HG02970 (cell line): ENCODE measurements at regions not wholly inside any gene's neighbourhood (a gene's known extent, or its start where the extent isn't known, plus 50 kb on each side); places are given as distances from the start of the nearest gene placed in this dataset.
"Not testable (repeated sequence)": the region's sequence is repeated elsewhere in the genome, so short reads cannot be mapped to it uniquely, and the experiment has no call there.

Experiments used
- ATAC-seq: cut with Tn5 transposase; IDR thresholded peaks from one replicate; pipeline ENCODE4 v1.9.1; 2021; ENCODE audit warnings: mild to moderate bottlenecking, moderate library complexity, moderate number of reproducible peaks; ENCODE audit not compliant: unreplicated experiment, low FRiP score

DNA sequence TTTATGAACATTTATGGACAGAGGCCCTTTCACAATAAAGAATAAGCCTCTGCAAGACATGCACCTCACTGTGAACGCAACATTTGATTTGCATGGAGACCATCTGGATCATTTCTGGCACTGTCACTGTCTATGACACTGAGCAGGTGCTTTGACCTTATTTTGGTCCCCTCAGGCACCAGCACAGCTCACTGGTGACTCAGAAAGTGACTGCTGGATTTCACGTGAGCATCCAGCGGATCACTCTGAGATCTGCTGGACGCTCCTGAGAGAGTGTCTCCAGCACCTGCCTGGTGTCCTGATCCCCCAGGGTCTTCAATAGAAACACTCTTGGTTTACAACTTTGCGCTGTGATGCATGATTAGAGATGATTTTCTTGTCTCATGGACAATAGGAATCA lies 375.7 kb downstream of the TENT5A start:
- ATAC-seq = no peak

GRCh38 chr6:81373414-81373813 lies 379.1 kb downstream of the TENT5A start:
- ATAC-seq = no peak

DNA sequence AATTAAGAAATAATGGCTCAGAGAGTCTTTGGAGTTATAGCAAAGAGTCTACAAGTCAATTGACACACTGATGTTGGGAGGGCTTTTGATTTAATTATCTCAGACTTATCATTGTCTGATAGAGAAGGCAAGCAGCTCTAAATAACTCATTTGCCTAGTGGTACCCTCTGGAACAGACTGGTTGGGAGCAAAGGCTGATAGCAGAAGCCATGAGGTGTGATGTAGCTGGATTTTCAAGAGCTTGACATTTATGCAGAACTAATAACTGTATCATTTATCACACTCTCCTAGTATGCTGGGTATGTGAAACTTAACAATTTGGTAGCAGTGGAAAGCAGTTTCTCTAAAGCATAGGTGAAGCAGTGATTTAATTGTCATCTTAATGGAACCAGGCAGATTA lies 380.6 kb downstream of the TENT5A start:
- ATAC-seq = no peak

- ATAC-seq = no peak
Measured at GRCh38 chr6:81366972-81367371, 385.5 kb downstream of the TENT5A start.

DNA sequence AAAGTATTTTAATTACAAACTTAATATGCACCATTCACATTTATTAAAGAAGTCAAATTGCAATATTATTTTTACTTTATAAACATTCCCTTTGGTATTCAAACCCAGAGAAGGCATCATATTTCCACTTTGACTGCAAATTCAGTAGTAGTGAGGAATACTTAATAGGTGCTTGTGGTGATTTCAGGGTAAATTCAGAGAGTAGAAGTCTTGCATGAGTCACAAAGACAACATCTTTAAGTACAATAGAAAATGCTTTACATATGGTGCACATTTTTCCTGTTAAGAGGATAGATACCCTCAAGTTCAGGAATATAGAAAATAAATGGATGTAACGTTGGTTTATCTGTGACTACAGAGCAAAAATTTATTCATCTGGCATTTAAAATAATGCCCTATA lies 390.2 kb downstream of the TENT5A start:
- no peak for ATAC-seq

GRCh38 chr6:81353262-81353661 lies 399.2 kb downstream of the TENT5A start:
- ATAC-seq = no peak

DNA sequence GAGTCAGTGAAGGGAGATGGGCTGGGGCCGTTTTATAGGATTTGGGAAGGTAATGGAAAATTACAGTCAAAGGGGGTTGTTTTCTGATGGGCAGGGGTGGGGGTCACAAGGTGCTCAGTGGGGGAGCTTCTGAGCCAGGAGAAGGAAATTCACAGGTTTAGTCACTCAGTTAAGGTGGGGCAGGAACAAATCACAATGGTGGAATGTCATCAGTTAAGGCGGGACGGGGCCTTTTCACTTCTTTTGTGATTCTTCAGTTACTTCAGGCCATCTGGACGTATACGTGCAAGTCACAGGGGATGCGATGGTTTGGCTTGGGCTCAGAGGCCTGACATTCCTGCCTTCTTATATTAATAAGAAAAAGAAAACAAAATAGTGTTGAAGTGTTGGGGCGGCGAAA lies 408.5 kb downstream of the TENT5A start:
- ATAC-seq = not testable (repeated sequence)

GRCh38 chr6:81340946-81341345 lies 411.5 kb downstream of the TENT5A start:
- no peak for ATAC-seq

DNA sequence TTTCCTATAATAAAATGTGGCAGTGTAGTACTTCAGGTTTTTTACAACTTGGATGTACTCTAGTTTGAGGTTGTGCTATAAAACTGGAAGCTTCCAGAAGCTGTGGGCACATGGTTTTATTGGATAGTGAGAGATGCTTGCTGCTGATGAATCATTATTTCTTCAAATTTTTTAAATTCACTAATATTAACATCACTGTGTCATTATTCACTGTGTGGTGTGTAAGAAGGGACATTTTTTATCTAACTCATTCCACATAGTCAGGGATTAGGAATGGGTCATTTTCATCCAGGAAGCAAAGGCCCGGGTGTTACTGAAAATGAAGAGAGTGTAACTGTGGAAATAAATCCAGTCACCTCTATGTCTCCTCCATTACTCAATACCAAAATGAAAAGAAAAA lies 421.0 kb downstream of the TENT5A start:
- no peak for ATAC-seq

- no peak for ATAC-seq
Measured at GRCh38 chr6:81328700-81329099, 423.8 kb downstream of the TENT5A start.

- no peak for ATAC-seq
Measured at GRCh38 chr6:81326881-81327561, 425.5 kb downstream of the TENT5A start.

DNA sequence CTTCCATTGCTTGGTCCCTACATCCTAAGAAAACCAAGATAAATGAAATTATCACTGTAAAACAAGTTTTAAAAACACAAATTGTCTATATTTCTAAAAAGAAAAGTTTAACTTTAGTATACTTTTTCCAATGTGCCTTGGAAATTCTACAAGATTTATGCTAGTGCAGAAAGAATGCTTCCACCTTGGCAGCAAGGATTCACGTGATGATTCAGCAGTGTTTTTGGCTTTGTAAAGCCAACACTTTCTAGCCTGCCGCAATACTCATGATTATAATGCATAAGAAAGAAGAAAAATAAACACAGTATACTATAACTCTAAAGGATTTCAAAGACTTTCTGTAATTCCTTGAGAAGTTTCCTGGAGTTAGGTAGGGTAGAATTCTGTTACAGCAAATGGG lies 442.7 kb downstream of the TENT5A start:
- ATAC-seq = no peak

GRCh38 chr6:81308577-81309279 lies 443.8 kb downstream of the TENT5A start:
- ATAC-seq = no peak

- no peak for ATAC-seq
Measured at GRCh38 chr6:81307651-81308214, 444.7 kb downstream of the TENT5A start.

- ATAC-seq = no peak
Measured at GRCh38 chr6:81304466-81304865, 448.0 kb downstream of the TENT5A start.

GRCh38 chr6:81300961-81301360 lies 451.5 kb downstream of the TENT5A start:
- no peak for ATAC-seq

DNA sequence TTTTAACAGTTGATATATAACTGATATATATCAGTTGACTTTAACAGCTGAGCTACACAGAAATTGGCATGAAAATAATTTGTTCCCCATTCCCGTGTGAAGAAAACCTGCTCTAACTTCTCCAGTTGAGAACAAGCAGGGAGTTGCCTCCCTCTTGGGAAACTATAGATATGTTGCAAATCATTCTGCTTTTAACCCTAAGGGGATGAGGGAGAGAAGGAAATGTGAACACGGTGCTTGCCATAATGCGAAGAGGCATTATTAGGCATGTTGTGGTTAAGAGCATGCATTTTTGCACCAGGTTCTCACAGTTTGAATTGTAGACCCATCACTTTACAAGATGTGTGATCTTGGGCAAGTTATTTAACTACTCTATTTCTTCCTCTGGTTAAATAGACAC lies 453.7 kb downstream of the TENT5A start:
- no peak for ATAC-seq

- no peak for ATAC-seq
Measured at GRCh38 chr6:81295310-81295709, 457.2 kb downstream of the TENT5A start.

DNA sequence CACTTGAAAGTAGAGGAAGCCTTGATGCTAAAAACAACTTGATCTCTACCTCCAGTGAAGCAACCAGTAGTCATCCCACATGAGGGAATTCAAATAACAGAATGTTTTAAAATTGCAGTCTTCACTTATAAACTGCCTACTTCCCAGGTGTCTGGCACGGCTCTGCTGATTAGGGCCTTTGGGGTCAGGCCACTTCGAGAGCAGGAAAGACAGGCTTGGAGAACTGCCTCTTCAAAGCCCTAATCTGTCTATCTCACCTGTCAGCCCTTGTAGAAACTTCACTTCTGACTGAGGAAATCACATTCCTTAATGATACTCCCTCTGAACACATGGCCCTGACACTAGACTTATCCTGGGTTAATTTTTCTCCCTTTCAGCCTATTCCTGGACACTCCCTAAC lies 458.6 kb downstream of the TENT5A start:
- no peak for ATAC-seq

GRCh38 chr6:81289229-81289628 lies 463.3 kb downstream of the TENT5A start:
- ATAC-seq = no peak

DNA sequence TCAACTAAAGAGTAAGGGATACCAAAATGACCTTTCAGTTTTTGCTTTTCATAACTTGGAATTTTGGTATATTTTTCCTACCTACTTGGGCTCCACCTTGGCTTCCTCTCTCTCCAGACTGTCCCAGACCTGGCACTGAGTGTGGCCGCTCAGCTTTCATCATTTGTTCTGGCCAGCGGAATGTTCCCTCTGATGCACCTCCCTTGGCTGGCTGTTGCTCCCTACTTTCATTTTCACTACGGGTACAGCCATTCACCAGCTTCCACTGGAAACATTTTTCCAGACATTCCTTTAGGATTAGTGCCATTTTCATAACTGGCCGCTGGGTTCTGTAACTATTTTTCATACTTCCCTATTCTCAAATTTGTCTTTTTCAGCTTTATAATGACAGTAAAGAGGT lies 487.4 kb downstream of the TENT5A start:
- ATAC-seq = no peak
